ENCODE measurements at regions not wholly inside any gene's neighbourhood (a gene's known extent, or its start where the extent isn't known, plus 50 kb on each side); places are given as distances from the start of the nearest gene placed in this dataset.

GRCh38 chr4:24382381-24382780 is 202.0 kb downstream of the DHX15 start:
- H3K4me1 ChIP-seq: no peaks in the 10 kb centered on the region
- no peak overlapping the region for H3K27ac ChIP-seq
- DNase-seq: no peak
- H3K9ac ChIP-seq (ENCODE audit: low read depth in 2 of 2, low read length in 2 of 2): no peak overlapping the region
- H3K9me3 ChIP-seq: no peaks in the 10 kb centered on the region
- no peaks in the 10 kb centered on the region for H3K36me3 ChIP-seq
- no peaks in the 10 kb centered on the region for H3K27me3 ChIP-seq
- TF ChIP-seq, protein P1, sequence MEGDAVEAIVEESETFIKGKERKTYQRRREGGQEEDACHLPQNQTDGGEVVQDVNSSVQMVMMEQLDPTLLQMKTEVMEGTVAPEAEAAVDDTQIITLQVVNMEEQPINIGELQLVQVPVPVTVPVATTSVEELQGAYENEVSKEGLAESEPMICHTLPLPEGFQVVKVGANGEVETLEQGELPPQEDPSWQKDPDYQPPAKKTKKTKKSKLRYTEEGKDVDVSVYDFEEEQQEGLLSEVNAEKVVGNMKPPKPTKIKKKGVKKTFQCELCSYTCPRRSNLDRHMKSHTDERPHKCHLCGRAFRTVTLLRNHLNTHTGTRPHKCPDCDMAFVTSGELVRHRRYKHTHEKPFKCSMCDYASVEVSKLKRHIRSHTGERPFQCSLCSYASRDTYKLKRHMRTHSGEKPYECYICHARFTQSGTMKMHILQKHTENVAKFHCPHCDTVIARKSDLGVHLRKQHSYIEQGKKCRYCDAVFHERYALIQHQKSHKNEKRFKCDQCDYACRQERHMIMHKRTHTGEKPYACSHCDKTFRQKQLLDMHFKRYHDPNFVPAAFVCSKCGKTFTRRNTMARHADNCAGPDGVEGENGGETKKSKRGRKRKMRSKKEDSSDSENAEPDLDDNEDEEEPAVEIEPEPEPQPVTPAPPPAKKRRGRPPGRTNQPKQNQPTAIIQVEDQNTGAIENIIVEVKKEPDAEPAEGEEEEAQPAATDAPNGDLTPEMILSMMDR (IDR thresholded peaks at IDR 0.05): no peak
- intact Hi-C loops (cut with DNase I): no loop called here
- no peak overlapping the region for H3K4me3 ChIP-seq

DNA sequence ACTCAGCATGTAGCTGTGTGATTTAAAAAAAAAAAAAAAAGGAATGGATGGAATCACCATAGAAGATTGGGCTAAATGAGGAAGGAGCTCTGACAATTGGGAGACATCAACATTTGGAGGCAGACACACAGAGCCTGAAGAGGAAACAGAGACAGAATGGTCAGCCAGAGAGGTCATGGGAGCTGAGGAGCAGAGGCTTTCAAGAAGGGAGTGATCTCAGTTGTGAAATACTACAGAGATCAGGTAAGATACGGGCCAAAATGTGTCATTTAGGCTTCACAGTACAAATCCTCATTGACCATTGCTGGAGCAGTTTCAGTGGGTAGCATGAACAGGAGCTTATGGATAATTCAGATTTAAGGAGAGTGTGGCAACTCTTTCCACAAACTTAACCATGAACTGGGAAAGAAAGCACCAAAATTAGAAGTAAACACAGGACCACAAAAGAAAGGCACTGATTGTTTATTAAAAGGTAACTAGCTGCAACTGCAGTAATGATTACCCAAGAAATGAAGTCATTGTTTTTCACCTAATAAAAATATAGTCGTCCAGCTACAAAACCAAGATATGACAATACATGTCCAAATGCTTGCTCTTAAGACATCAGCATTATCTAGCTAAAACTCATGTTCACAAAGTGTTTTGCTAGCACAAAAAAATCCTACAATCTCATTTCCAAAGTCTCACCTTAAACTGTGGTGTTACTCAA is 203.2 kb downstream of the DHX15 start:
- no peaks in the 10 kb centered on the region for H3K36me3 ChIP-seq
- H3K4me3 ChIP-seq: no peak overlapping the region
- H3K27ac ChIP-seq: no peak overlapping the region
- H3K4me1 ChIP-seq: no peaks in the 10 kb centered on the region
- TF ChIP-seq, protein P1 (IDR thresholded peaks at IDR 0.05): no peak
- H3K9ac ChIP-seq (ENCODE audit: low read depth in 2 of 2, low read length in 2 of 2): no peak overlapping the region
- no peak for DNase-seq
- no peaks in the 10 kb centered on the region for H3K9me3 ChIP-seq
- intact Hi-C loops (cut with DNase I): no loop called here
- no peaks in the 10 kb centered on the region for H3K27me3 ChIP-seq

GRCh38 chr4:24373704-24374103 is 210.7 kb downstream of the DHX15 start:
- H3K4me1 ChIP-seq: no peaks in the 10 kb centered on the region
- TF ChIP-seq, protein P1 (IDR thresholded peaks at IDR 0.05): no peak
- H3K9ac ChIP-seq (ENCODE audit: low read depth in 2 of 2, low read length in 2 of 2): no peak overlapping the region
- no peaks in the 10 kb centered on the region for H3K36me3 ChIP-seq
- intact Hi-C loops (cut with DNase I): no loop called here
- no peaks in the 10 kb centered on the region for H3K9me3 ChIP-seq
- no peaks in the 10 kb centered on the region for H3K27me3 ChIP-seq
- no peak overlapping the region for H3K4me3 ChIP-seq
- no peak overlapping the region for H3K27ac ChIP-seq
- DNase-seq: no peak

- Histone ChIP-seq H3K27me3 (no peaks in the 10 kb centered on the region), H3K36me3 (no peaks in the 10 kb centered on the region), H3K4me1 (no peaks in the 10 kb centered on the region), H3K9me3 (no peaks in the 10 kb centered on the region), H3K27ac (no peak overlapping the region), H3K9ac (ENCODE audit: low read depth in 2 of 2, low read length in 2 of 2) (no peak overlapping the region), H3K4me3 (no peak overlapping the region)
- intact Hi-C loops (cut with DNase I): no loop called here
- TF ChIP-seq, protein P1 (IDR thresholded peaks at IDR 0.05): no peak
- DNase-seq: no peak
Observed at GRCh38 chr4:24372881-24373280, 211.5 kb downstream of the DHX15 start.

GRCh38 chr4:24372341-24372740 is 212.0 kb downstream of the DHX15 start:
- intact Hi-C loops (cut with DNase I): no loop called here
- TF ChIP-seq, protein P1 (IDR thresholded peaks at IDR 0.05): no peak

More at GRCh38 chr4:24372341-24372740, 212.0 kb downstream of the DHX15 start:
- H3K9ac ChIP-seq (ENCODE audit: low read depth in 2 of 2, low read length in 2 of 2): no peak overlapping the region
- H3K36me3 ChIP-seq: no peaks in the 10 kb centered on the region
- no peak overlapping the region for H3K27ac ChIP-seq
- H3K4me1 ChIP-seq: no peaks in the 10 kb centered on the region
- H3K27me3 ChIP-seq: no peaks in the 10 kb centered on the region
- H3K9me3 ChIP-seq: no peaks in the 10 kb centered on the region
- DNase-seq: no peak
- no peak overlapping the region for H3K4me3 ChIP-seq

Data from colonic mucosa (tissue), 4 donors.